K562 (cell line): ENCODE measurements at regions not wholly inside any gene's neighbourhood (a gene's known extent, or its start where the extent isn't known, plus 50 kb on each side); places are given as distances from the start of the nearest gene placed in this dataset.

Source experiments
- POLR2A ChIP-seq: fragments of 450-650 bp; conservative IDR thresholded peaks from 2 replicates; pipeline ENCODE4 v1.6.1; 2016
- TF ChIP-seq, protein P1 (sequence below): fragments of 450-650 bp; IDR thresholded peaks from 2 replicates; pipeline ENCODE4 v1.6.1; 2016; ENCODE audit warnings: mild to moderate bottlenecking, moderate library complexity

DNA sequence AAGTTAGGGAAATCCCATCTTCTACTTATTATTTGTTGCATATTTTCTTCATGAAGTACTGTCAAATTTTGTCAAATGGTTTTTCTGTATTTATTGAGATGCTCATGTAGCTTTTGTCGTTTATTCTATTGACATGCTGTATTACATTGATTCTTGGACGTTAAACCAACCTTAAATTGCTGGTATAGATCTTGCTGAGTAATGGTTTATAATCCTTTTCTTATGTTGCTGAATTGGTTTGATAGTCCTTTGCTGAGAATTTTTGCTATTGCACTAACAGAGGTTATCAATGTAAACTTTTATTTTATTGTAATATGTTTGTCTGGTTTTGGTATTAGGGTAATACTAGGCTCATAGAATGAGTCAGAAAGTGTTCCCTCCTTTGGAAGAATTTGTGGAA lies 54.3 kb upstream of the COL6A5 start:
- no peak for TF ChIP-seq POLR2A
- TF ChIP-seq, protein P1, sequence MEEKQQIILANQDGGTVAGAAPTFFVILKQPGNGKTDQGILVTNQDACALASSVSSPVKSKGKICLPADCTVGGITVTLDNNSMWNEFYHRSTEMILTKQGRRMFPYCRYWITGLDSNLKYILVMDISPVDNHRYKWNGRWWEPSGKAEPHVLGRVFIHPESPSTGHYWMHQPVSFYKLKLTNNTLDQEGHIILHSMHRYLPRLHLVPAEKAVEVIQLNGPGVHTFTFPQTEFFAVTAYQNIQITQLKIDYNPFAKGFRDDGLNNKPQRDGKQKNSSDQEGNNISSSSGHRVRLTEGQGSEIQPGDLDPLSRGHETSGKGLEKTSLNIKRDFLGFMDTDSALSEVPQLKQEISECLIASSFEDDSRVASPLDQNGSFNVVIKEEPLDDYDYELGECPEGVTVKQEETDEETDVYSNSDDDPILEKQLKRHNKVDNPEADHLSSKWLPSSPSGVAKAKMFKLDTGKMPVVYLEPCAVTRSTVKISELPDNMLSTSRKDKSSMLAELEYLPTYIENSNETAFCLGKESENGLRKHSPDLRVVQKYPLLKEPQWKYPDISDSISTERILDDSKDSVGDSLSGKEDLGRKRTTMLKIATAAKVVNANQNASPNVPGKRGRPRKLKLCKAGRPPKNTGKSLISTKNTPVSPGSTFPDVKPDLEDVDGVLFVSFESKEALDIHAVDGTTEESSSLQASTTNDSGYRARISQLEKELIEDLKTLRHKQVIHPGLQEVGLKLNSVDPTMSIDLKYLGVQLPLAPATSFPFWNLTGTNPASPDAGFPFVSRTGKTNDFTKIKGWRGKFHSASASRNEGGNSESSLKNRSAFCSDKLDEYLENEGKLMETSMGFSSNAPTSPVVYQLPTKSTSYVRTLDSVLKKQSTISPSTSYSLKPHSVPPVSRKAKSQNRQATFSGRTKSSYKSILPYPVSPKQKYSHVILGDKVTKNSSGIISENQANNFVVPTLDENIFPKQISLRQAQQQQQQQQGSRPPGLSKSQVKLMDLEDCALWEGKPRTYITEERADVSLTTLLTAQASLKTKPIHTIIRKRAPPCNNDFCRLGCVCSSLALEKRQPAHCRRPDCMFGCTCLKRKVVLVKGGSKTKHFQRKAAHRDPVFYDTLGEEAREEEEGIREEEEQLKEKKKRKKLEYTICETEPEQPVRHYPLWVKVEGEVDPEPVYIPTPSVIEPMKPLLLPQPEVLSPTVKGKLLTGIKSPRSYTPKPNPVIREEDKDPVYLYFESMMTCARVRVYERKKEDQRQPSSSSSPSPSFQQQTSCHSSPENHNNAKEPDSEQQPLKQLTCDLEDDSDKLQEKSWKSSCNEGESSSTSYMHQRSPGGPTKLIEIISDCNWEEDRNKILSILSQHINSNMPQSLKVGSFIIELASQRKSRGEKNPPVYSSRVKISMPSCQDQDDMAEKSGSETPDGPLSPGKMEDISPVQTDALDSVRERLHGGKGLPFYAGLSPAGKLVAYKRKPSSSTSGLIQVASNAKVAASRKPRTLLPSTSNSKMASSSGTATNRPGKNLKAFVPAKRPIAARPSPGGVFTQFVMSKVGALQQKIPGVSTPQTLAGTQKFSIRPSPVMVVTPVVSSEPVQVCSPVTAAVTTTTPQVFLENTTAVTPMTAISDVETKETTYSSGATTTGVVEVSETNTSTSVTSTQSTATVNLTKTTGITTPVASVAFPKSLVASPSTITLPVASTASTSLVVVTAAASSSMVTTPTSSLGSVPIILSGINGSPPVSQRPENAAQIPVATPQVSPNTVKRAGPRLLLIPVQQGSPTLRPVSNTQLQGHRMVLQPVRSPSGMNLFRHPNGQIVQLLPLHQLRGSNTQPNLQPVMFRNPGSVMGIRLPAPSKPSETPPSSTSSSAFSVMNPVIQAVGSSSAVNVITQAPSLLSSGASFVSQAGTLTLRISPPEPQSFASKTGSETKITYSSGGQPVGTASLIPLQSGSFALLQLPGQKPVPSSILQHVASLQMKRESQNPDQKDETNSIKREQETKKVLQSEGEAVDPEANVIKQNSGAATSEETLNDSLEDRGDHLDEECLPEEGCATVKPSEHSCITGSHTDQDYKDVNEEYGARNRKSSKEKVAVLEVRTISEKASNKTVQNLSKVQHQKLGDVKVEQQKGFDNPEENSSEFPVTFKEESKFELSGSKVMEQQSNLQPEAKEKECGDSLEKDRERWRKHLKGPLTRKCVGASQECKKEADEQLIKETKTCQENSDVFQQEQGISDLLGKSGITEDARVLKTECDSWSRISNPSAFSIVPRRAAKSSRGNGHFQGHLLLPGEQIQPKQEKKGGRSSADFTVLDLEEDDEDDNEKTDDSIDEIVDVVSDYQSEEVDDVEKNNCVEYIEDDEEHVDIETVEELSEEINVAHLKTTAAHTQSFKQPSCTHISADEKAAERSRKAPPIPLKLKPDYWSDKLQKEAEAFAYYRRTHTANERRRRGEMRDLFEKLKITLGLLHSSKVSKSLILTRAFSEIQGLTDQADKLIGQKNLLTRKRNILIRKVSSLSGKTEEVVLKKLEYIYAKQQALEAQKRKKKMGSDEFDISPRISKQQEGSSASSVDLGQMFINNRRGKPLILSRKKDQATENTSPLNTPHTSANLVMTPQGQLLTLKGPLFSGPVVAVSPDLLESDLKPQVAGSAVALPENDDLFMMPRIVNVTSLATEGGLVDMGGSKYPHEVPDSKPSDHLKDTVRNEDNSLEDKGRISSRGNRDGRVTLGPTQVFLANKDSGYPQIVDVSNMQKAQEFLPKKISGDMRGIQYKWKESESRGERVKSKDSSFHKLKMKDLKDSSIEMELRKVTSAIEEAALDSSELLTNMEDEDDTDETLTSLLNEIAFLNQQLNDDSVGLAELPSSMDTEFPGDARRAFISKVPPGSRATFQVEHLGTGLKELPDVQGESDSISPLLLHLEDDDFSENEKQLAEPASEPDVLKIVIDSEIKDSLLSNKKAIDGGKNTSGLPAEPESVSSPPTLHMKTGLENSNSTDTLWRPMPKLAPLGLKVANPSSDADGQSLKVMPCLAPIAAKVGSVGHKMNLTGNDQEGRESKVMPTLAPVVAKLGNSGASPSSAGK, result no peak
